GM06990 (cell line): ENCODE measurements at regions not wholly inside any gene's neighbourhood (a gene's known extent, or its start where the extent isn't known, plus 50 kb on each side); places are given as distances from the start of the nearest gene placed in this dataset.
A peak's percentile ranks its signal among the peaks of the same experiment; 100 is the strongest.

ENCODE experiments used
- DNase-seq: peaks from one replicate; pipeline ENCODE4 v3.0.0-alpha.2; 2011; ENCODE audit not compliant: insufficient read length; ENCODE audit errors: extremely low read depth
- H3K27me3 ChIP-seq: replicated peaks from 2 replicates; pipeline ENCODE4 v1.6.0; 2011; ENCODE audit warnings: low read length; ENCODE audit not compliant: control insufficient read depth, insufficient read depth
- H3K36me3 ChIP-seq: 2 replicates; pipeline ENCODE4 v1.5.1; 2011; ENCODE audit warnings: low read length; ENCODE audit not compliant: control insufficient read depth, insufficient read depth
- H3K4me3 ChIP-seq: replicated peaks from 2 replicates; pipeline ENCODE4 v1.5.1; 2011; ENCODE audit warnings: low read depth, mild to moderate bottlenecking, control low read depth, low read length
- TF ChIP-seq, protein P1 (sequence below): IDR thresholded peaks from 2 replicates; pipeline ENCODE4 v1.5.1; 2011; ENCODE audit warnings: low read length, control low read depth, mild to moderate bottlenecking, inconsistent platforms; ENCODE audit not compliant: insufficient read depth, poor library complexity, severe bottlenecking

DNA sequence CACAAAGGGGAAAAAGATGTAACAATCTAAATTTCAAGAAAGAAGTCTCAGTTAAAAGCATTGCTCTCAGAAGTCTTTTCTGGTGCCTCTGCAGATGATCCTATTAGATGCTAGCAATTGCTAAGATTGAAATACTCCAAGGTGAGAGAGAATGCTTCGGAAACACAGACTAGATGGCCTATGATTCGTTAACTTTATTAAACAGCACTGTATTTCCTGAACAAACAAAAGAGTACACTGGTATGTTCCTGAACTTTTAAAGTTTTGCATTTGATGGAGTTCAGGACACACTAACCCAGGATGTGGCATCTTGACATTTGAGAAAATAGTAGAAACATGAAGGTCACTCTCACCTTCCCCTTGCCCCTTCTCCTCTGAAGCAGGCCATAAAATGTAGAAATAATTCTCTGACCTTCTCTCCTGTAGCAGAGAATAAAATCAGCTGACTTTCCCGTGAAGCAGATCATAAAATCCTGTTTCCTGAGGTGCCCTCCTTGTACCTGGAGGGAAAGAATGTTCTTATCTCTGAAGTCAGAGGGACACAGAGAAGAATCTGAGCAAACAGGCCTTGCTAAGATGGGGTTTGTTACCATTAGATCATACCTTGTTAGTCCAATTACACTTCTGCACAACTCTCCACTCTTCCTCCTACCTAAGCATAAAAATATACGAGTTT is 142.9 kb upstream of the USP25 start:
- no peak for DNase-seq
- H3K27me3 ChIP-seq: no peaks in the 10 kb centered on the region
- TF ChIP-seq, protein P1, sequence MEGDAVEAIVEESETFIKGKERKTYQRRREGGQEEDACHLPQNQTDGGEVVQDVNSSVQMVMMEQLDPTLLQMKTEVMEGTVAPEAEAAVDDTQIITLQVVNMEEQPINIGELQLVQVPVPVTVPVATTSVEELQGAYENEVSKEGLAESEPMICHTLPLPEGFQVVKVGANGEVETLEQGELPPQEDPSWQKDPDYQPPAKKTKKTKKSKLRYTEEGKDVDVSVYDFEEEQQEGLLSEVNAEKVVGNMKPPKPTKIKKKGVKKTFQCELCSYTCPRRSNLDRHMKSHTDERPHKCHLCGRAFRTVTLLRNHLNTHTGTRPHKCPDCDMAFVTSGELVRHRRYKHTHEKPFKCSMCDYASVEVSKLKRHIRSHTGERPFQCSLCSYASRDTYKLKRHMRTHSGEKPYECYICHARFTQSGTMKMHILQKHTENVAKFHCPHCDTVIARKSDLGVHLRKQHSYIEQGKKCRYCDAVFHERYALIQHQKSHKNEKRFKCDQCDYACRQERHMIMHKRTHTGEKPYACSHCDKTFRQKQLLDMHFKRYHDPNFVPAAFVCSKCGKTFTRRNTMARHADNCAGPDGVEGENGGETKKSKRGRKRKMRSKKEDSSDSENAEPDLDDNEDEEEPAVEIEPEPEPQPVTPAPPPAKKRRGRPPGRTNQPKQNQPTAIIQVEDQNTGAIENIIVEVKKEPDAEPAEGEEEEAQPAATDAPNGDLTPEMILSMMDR: no peak
- no peak overlapping the region for H3K4me3 ChIP-seq
- no peaks in the 10 kb centered on the region for H3K36me3 ChIP-seq

GRCh38 chr21:15592271-15592860 is 137.4 kb upstream of the USP25 start:
- Histone ChIP-seq H3K36me3 (no peaks in the 10 kb centered on the region), H3K4me3 (no peak overlapping the region), H3K27me3 (no peaks in the 10 kb centered on the region)
- TF ChIP-seq, protein P1: peak; percentile 53
- DNase-seq: no peak

- Histone ChIP-seq H3K4me3 (no peak overlapping the region), H3K36me3 (no peaks in the 10 kb centered on the region), H3K27me3 (no peaks in the 10 kb centered on the region)
- TF ChIP-seq, protein P1: no peak
- no peak for DNase-seq
Measured at GRCh38 chr21:15592957-15593356, 136.8 kb upstream of the USP25 start.

DNA sequence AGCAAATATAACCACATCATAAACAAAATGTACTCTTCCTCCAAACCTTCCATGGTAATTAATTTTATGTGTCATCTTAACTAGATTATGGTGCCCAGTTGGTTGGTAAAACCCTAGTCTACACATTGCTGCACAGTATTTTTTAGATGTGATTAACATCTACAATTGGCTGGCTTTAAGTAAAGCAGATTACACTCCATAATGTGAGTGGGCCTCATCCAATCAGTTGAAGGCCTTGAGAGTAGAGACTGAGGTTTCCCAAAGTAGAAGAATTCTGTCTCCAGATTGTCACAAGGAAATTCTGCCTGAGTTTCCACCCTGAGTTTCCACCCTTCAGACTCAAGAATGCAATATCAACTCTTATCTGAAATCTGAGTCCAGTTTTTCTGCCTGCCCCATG is 128.4 kb upstream of the USP25 start:
- Histone ChIP-seq H3K4me3 (no peak overlapping the region), H3K36me3 (no peaks in the 10 kb centered on the region), H3K27me3 (no peaks in the 10 kb centered on the region)
- DNase-seq: no peak
- TF ChIP-seq, protein P1: no peak

- Histone ChIP-seq H3K4me3 (no peak overlapping the region), H3K27me3 (no peaks in the 10 kb centered on the region), H3K36me3 (no peaks in the 10 kb centered on the region)
- TF ChIP-seq, protein P1: no peak
- no peak for DNase-seq
Measured at GRCh38 chr21:15604413-15604812, 125.4 kb upstream of the USP25 start.

DNA sequence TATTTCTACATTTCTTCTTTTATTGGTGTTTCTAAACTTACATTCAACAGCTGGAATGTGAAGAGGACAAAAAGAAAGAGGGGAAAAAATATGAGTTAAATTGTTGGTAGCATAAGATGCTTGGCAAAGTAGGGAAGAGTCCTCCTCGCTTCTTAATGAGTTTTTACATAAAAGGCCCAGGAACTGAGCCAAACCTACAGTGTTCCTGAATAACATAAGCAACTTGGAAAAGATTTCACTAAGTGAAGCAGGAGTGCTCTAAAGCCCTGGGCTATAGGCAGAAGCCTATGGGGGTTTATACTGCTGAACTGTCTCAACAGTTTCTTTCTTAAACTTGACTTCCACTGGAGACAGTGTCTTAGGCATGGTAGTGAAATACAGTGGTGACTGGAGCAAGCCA is 115.0 kb upstream of the USP25 start:
- no peak for DNase-seq
- Histone ChIP-seq H3K27me3 (no peaks in the 10 kb centered on the region), H3K36me3 (no peaks in the 10 kb centered on the region), H3K4me3 (no peak overlapping the region)
- TF ChIP-seq, protein P1: no peak
